GM12874 (cell line): ENCODE measurements at regions not wholly inside any gene's neighbourhood (a gene's known extent, or its start where the extent isn't known, plus 50 kb on each side); places are given as distances from the start of the nearest gene placed in this dataset.

Source experiments
- CTCF ChIP-seq: IDR thresholded peaks from 2 replicates; pipeline ENCODE4 v1.5.1; 2011; ENCODE audit warnings: low read depth, mild to moderate bottlenecking, control low read depth, low read length, moderate library complexity; ENCODE audit not compliant: insufficient read depth

GRCh38 chr6:114739656-114740055, 396.8 kb upstream of the HS3ST5 start:
- no peak for TF ChIP-seq CTCF

GRCh38 chr6:114735025-114735735, 392.4 kb upstream of the HS3ST5 start:
- no peak for TF ChIP-seq CTCF

DNA sequence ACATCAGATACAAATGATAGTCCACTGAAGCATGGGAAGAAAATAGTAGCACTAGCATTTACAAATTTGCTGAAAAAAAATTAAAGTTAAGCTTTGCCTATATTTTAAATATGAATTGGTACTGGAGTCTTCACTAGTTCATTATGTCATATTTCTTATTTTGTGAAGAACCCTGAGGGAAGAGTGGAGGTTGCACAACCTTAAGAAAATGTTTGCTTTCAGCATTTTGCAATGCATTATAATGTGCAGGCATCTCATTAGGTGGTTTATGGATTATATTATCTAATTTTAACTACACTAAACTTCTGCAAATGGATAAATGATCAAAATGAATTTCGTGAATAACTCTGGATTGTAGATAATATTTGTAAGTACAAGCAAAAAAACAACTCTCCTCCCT, 390.8 kb upstream of the HS3ST5 start:
- no peak for TF ChIP-seq CTCF

- TF ChIP-seq CTCF: no peak
These were observed 376.0 kb upstream of the HS3ST5 start for GRCh38 chr6:114718716-114719270.

- TF ChIP-seq CTCF: no peak
These were observed 375.4 kb upstream of the HS3ST5 start for GRCh38 chr6:114718186-114718585.

- no peak for TF ChIP-seq CTCF
These were observed 372.1 kb upstream of the HS3ST5 start for GRCh38 chr6:114714836-114715507.

GRCh38 chr6:114713690-114714089, 370.9 kb upstream of the HS3ST5 start:
- TF ChIP-seq CTCF: no peak
